ENCODE measurements at regions not wholly inside any gene's neighbourhood (a gene's known extent, or its start where the extent isn't known, plus 50 kb on each side); places are given as distances from the start of the nearest gene placed in this dataset.

GRCh38 chr5:125043781-125044391, 297.4 kb upstream of the ZNF608 start:
- peak; percentile 6 to 43 for DNase-seq
- intact Hi-C loops (cut with DNase I; ENCODE audit: low total_unique reads), result loop anchor here (5.0 kb wide), 1 partner anchor 297 kb away; the partner anchor contains the start of gene ZNF608
- in situ Hi-C loops (cut with MboI; ENCODE audit: low sequenced_read_pairs in 4 of 4), result no loop called here
- no peak overlapping the region for H3K4me3 ChIP-seq
- peaks cover 20 to 29% of the 10 kb centered on the region in 2 donors for H3K4me1 ChIP-seq
- TF ChIP-seq CTCF (IDR thresholded peaks at IDR 0.05 in 4 of 5, conservative IDR thresholded peaks at IDR 0.05 in 1 of 5) (no peak), POLR2A (IDR thresholded peaks at IDR 0.05) (no peak)
- no peaks in the 10 kb centered on the region for H3K9me3 ChIP-seq
- no peak overlapping the region for H3K27ac ChIP-seq
- no peaks in the 10 kb centered on the region for H3K36me3 ChIP-seq
- ATAC-seq, result peak; percentile 33 to 74
- no peaks in the 10 kb centered on the region for H3K27me3 ChIP-seq

- DNase-seq (no peak), ATAC-seq (no peak)
- in situ Hi-C loops (cut with MboI; ENCODE audit: low sequenced_read_pairs in 4 of 4) (no loop called here), intact Hi-C loops (cut with DNase I; ENCODE audit: low total_unique reads) (loop anchor here (5.0 kb wide), 1 partner anchor 297 kb away; the partner anchor contains the start of gene ZNF608)
- Histone ChIP-seq H3K27me3 (no peaks in the 10 kb centered on the region), H3K9me3 (no peaks in the 10 kb centered on the region), H3K4me1 (peaks cover 20 to 33% of the 10 kb centered on the region in 2 donors), H3K4me3 (no peak overlapping the region), H3K36me3 (no peaks in the 10 kb centered on the region), H3K27ac (no peak overlapping the region)
- TF ChIP-seq POLR2A (IDR thresholded peaks at IDR 0.05) (no peak), CTCF (IDR thresholded peaks at IDR 0.05 in 4 of 5, conservative IDR thresholded peaks at IDR 0.05 in 1 of 5) (no peak)
These were observed 298.2 kb upstream of the ZNF608 start for GRCh38 chr5:125044491-125045282.

- Histone ChIP-seq H3K9me3 (no peaks in the 10 kb centered on the region), H3K27me3 (no peaks in the 10 kb centered on the region), H3K36me3 (no peaks in the 10 kb centered on the region), H3K4me1 (peaks cover 20 to 36% of the 10 kb centered on the region in 2 donors), H3K4me3 (no peak overlapping the region), H3K27ac (no peak overlapping the region)
- TF ChIP-seq POLR2A (IDR thresholded peaks at IDR 0.05) (no peak), CTCF (IDR thresholded peaks at IDR 0.05 in 4 of 5, conservative IDR thresholded peaks at IDR 0.05 in 1 of 5) (no peak)
- in situ Hi-C loops (cut with MboI; ENCODE audit: low sequenced_read_pairs in 4 of 4) (no loop called here), intact Hi-C loops (cut with DNase I; ENCODE audit: low total_unique reads) (no loop called here)
- ATAC-seq (no peak), DNase-seq (no peak)
These were observed 299.2 kb upstream of the ZNF608 start for GRCh38 chr5:125045646-125046045.

GRCh38 chr5:125046838-125047237, 300.4 kb upstream of the ZNF608 start:
- no peak for ATAC-seq
- Histone ChIP-seq H3K4me1 (peaks cover 20 to 36% of the 10 kb centered on the region in 2 donors), H3K27me3 (no peaks in the 10 kb centered on the region), H3K4me3 (no peak overlapping the region), H3K9me3 (no peaks in the 10 kb centered on the region), H3K27ac (no peak overlapping the region), H3K36me3 (no peaks in the 10 kb centered on the region)
- no peak for DNase-seq
- in situ Hi-C loops (cut with MboI; ENCODE audit: low sequenced_read_pairs in 4 of 4), result no loop called here
- TF ChIP-seq CTCF (IDR thresholded peaks at IDR 0.05 in 4 of 5, conservative IDR thresholded peaks at IDR 0.05 in 1 of 5), result no peak
- TF ChIP-seq POLR2A (IDR thresholded peaks at IDR 0.05), result no peak
- intact Hi-C loops (cut with DNase I; ENCODE audit: low total_unique reads), result no loop called here

Data from gastrocnemius medialis (tissue), 4 donors.